Astrocyte (in vitro differentiated cells and primary cell): ENCODE measurements at regions not wholly inside any gene's neighbourhood (a gene's known extent, or its start where the extent isn't known, plus 50 kb on each side); places are given as distances from the start of the nearest gene placed in this dataset.

ENCODE experiments used
- DNase-seq: peaks from one replicate; pipeline ENCODE4 v3.0.0-alpha.2; 2010; ENCODE audit warnings: low read depth
- FAIRE-seq: peaks from 2 replicates; lab custom pipeline; 2011; peaks lifted over from hg19 to GRCh38; lab: Jason Lieb, UNC
- H2AFZ ChIP-seq: 2 replicates; pipeline ENCODE4 v1.6.0; 2012; ENCODE audit warnings: low read depth, low read length, inconsistent platforms
- H3K27ac ChIP-seq: 2 replicates; pipeline ENCODE4 v1.5.1; 2011; ENCODE audit warnings: low read depth, low read length, inconsistent platforms
- H3K27me3 ChIP-seq: 2 replicates; pipeline ENCODE4 v1.6.0; 2011; ENCODE audit warnings: low read length, inconsistent platforms; ENCODE audit not compliant: insufficient read depth
- H3K36me3 ChIP-seq: 2 replicates; pipeline ENCODE4 v1.5.1; 2011; ENCODE audit warnings: low read length, inconsistent platforms; ENCODE audit not compliant: insufficient read depth
- H3K4me1 ChIP-seq: 2 replicates; pipeline ENCODE4 v1.5.1; 2011; ENCODE audit warnings: low read length, inconsistent platforms; ENCODE audit not compliant: insufficient read depth
- H3K4me2 ChIP-seq: 2 replicates; pipeline ENCODE4 v1.6.0; 2012; ENCODE audit warnings: low read length, inconsistent platforms
- H3K4me3 ChIP-seq: 2 replicates; pipeline ENCODE4 v1.5.1; 2011; ENCODE audit warnings: low read depth, mild to moderate bottlenecking, low read length, inconsistent platforms; ENCODE audit not compliant: insufficient read depth
- H3K79me2 ChIP-seq: 2 replicates; pipeline ENCODE4 v1.6.0; 2012; ENCODE audit warnings: mild to moderate bottlenecking, low read length, inconsistent platforms; ENCODE audit not compliant: insufficient read depth
- H3K9ac ChIP-seq: 2 replicates; pipeline ENCODE4 v1.6.0; 2012; ENCODE audit warnings: mild to moderate bottlenecking, low read length, inconsistent platforms
- H3K9me3 ChIP-seq: 2 replicates; pipeline ENCODE4 v1.5.1; 2012; ENCODE audit warnings: low read depth, mild to moderate bottlenecking, low read length, inconsistent platforms; ENCODE audit not compliant: insufficient read depth
- H4K20me1 ChIP-seq: 2 replicates; pipeline ENCODE4 v1.6.0; 2012; ENCODE audit warnings: low read length, inconsistent platforms; ENCODE audit not compliant: insufficient read depth
- H3K27ac Mint-ChIP-seq: one replicate; pipeline ENCODE4 v1.8.0; 2021; ENCODE audit warnings: mild to moderate bottlenecking, mixed read lengths; ENCODE audit not compliant: unreplicated experiment
- H3K27me3 Mint-ChIP-seq: one replicate; pipeline ENCODE4 v1.8.0; 2021; ENCODE audit warnings: low read depth, mixed read lengths; ENCODE audit not compliant: unreplicated experiment
- H3K36me3 Mint-ChIP-seq: one replicate; pipeline ENCODE4 v1.8.0; 2021; ENCODE audit warnings: low read depth, mixed read lengths; ENCODE audit not compliant: unreplicated experiment
- H3K4me1 Mint-ChIP-seq: one replicate; pipeline ENCODE4 v1.8.0; 2021; ENCODE audit warnings: low read depth, mixed read lengths; ENCODE audit not compliant: unreplicated experiment
- H3K4me3 Mint-ChIP-seq: one replicate; pipeline ENCODE4 v1.8.0; 2021; ENCODE audit warnings: mild to moderate bottlenecking, moderate library complexity, mixed read lengths; ENCODE audit not compliant: unreplicated experiment
- H3K9me3 Mint-ChIP-seq: one replicate; pipeline ENCODE4 v1.8.0; 2021; ENCODE audit warnings: mild to moderate bottlenecking, mixed read lengths; ENCODE audit not compliant: unreplicated experiment
- CTCF ChIP-seq: IDR thresholded peaks from 2 replicates; pipeline ENCODE4 v1.5.1; 2011; ENCODE audit warnings: low read depth, mild to moderate bottlenecking, inconsistent platforms, low read length, moderate library complexity; ENCODE audit not compliant: insufficient read depth
- EZH2 ChIP-seq: IDR thresholded peaks from 2 replicates; pipeline ENCODE4 v1.6.1; 2012; ENCODE audit warnings: mild to moderate bottlenecking, low read length, inconsistent platforms; ENCODE audit not compliant: insufficient read depth

GRCh38 chr18:30658306-30658705, 384.2 kb downstream of the DSC3 start:
- H3K4me3 ChIP-seq = no peak overlapping the region
- no peaks in the 10 kb centered on the region for H3K36me3 ChIP-seq
- no peaks in the 10 kb centered on the region for H3K9me3 ChIP-seq
- H3K4me1 ChIP-seq = no peaks in the 10 kb centered on the region
- Mint-ChIP-seq H3K27me3 (no peaks in the 10 kb centered on the region), H3K27ac (no peak overlapping the region), H3K36me3 (no peaks in the 10 kb centered on the region), H3K4me3 (no peak overlapping the region), H3K4me1 (no peaks in the 10 kb centered on the region), H3K9me3 (no peaks in the 10 kb centered on the region)
- no peak overlapping the region for H3K27ac ChIP-seq
- no peaks in the 10 kb centered on the region for H3K27me3 ChIP-seq
- no peaks in the 10 kb centered on the region for H3K79me2 ChIP-seq
- no peak for DNase-seq
- no peak overlapping the region for H2AFZ ChIP-seq
- H4K20me1 ChIP-seq = no peaks in the 10 kb centered on the region
- no peak for FAIRE-seq
- TF ChIP-seq CTCF = no peak
- no peak overlapping the region for H3K4me2 ChIP-seq
- no peak overlapping the region for H3K9ac ChIP-seq

- DNase-seq (no peak), FAIRE-seq (no peak)
- H3K27ac ChIP-seq = no peak overlapping the region
- Mint-ChIP-seq H3K27ac (no peak overlapping the region), H3K9me3 (no peaks in the 10 kb centered on the region), H3K27me3 (no peaks in the 10 kb centered on the region), H3K4me3 (no peak overlapping the region), H3K4me1 (no peaks in the 10 kb centered on the region), H3K36me3 (no peaks in the 10 kb centered on the region)
- H3K9ac ChIP-seq = no peak overlapping the region
- H3K9me3 ChIP-seq = no peaks in the 10 kb centered on the region
- H3K4me3 ChIP-seq = no peak overlapping the region
- no peaks in the 10 kb centered on the region for H3K79me2 ChIP-seq
- no peaks in the 10 kb centered on the region for H4K20me1 ChIP-seq
- no peak for TF ChIP-seq EZH2
- no peak for TF ChIP-seq CTCF
- H3K27me3 ChIP-seq = no peaks in the 10 kb centered on the region
- no peaks in the 10 kb centered on the region for H3K36me3 ChIP-seq
- H3K4me2 ChIP-seq = no peak overlapping the region
- H3K4me1 ChIP-seq = no peaks in the 10 kb centered on the region
- no peak overlapping the region for H2AFZ ChIP-seq
These were observed 390.2 kb downstream of the DSC3 start for GRCh38 chr18:30652387-30652786.

GRCh38 chr18:30650499-30650898, 392.0 kb downstream of the DSC3 start:
- no peak for TF ChIP-seq EZH2
- no peak for TF ChIP-seq CTCF
- no peaks in the 10 kb centered on the region for H3K36me3 Mint-ChIP-seq
- no peak overlapping the region for H3K4me3 Mint-ChIP-seq

More at GRCh38 chr18:30650499-30650898, 392.0 kb downstream of the DSC3 start:
- Mint-ChIP-seq H3K4me1 (no peaks in the 10 kb centered on the region), H3K27ac (no peak overlapping the region), H3K27me3 (no peaks in the 10 kb centered on the region), H3K9me3 (no peaks in the 10 kb centered on the region)
- H3K27ac ChIP-seq = no peak overlapping the region
- no peak overlapping the region for H2AFZ ChIP-seq
- FAIRE-seq (no peak), DNase-seq (no peak)
- no peaks in the 10 kb centered on the region for H3K27me3 ChIP-seq
- H3K9ac ChIP-seq = no peak overlapping the region
- H4K20me1 ChIP-seq = no peaks in the 10 kb centered on the region
- H3K4me1 ChIP-seq = no peaks in the 10 kb centered on the region
- H3K4me3 ChIP-seq = no peak overlapping the region
- no peaks in the 10 kb centered on the region for H3K9me3 ChIP-seq
- H3K79me2 ChIP-seq = no peaks in the 10 kb centered on the region
- no peak overlapping the region for H3K4me2 ChIP-seq
- H3K36me3 ChIP-seq = no peaks in the 10 kb centered on the region
